IMR-90 (cell line): ENCODE measurements at regions not wholly inside any gene's neighbourhood (a gene's known extent, or its start where the extent isn't known, plus 50 kb on each side); places are given as distances from the start of the nearest gene placed in this dataset.

Experiments used
- ATAC-seq: fragments of 200-7000 bp; cut with Tn5 transposase; 2 replicates; pipeline ENCODE4 v1.9.1; 2020; ENCODE audit warnings: low read depth, mild to moderate bottlenecking, moderate library complexity
- BruUV-seq: library from RNA; stranded (reverse); fragments of 400-500 nt; replicated peaks from 2 replicates; lab custom pipeline; 2021; lab: Mats Ljungman, UMichigan
- CTCF ChIA-PET: fragments of 300-600 bp; formaldehyde crosslinking; extraction: SDS; loops from one replicate; lab custom pipeline; 2021; ENCODE audit warnings: antibody characterized with exemption; lab: Yijun Ruan, JAX
- POLR2A ChIA-PET: fragments of 300-600 bp; sonication (Branson Sonifier 250); formaldehyde crosslinking; loops from one replicate; lab custom pipeline; 2022; ENCODE audit warnings: antibody characterized with exemption; ENCODE audit not compliant: unreplicated experiment; lab: Charles Lee
- DNase-seq: peaks from one replicate; pipeline ENCODE4 v3.0.0; 2013
- H2AFZ ChIP-seq: replicated peaks from 2 replicates; pipeline ENCODE3; 2013; ENCODE audit warnings: low read length, mild to moderate bottlenecking; ENCODE audit not compliant: poor library complexity
- H2AK5ac ChIP-seq: 2 replicates; pipeline ENCODE4 v1.6.1; 2013; ENCODE audit warnings: low read depth, low read length, inconsistent platforms
- H2AK9ac ChIP-seq: replicated peaks from 2 replicates; pipeline ENCODE3; 2013; ENCODE audit warnings: mild to moderate bottlenecking, low read depth, low read length, moderate library complexity; ENCODE audit not compliant: poor library complexity
- H2BK120ac ChIP-seq: 2 replicates; pipeline ENCODE4 v1.6.1; 2013; ENCODE audit warnings: low read depth, low read length, inconsistent platforms
- H2BK15ac ChIP-seq: 3 replicates; pipeline ENCODE4 v1.6.1; 2013; ENCODE audit warnings: low read depth, low read length, inconsistent platforms
- H2BK20ac ChIP-seq: 2 replicates; pipeline ENCODE4 v1.6.1; 2013; ENCODE audit warnings: low read depth, mild to moderate bottlenecking, inconsistent platforms, low read length, moderate library complexity
- H2BK5ac ChIP-seq: 2 replicates; pipeline ENCODE4 v1.6.1; 2013; ENCODE audit warnings: mild to moderate bottlenecking, low read depth, low read length, inconsistent platforms; ENCODE audit not compliant: poor library complexity, severe bottlenecking
- H3K14ac ChIP-seq: replicated peaks from 2 replicates; pipeline ENCODE4 v1.6.1; 2013; ENCODE audit warnings: low read depth, low read length, inconsistent platforms
- H3K18ac ChIP-seq: 2 replicates; pipeline ENCODE4 v1.6.1; 2013; ENCODE audit warnings: low read depth, low read length, control low read depth
- H3K23ac ChIP-seq: 2 replicates; pipeline ENCODE4 v1.6.1; 2013; ENCODE audit warnings: low read depth, low read length, inconsistent platforms
- H3K27ac ChIP-seq: 2 replicates; pipeline ENCODE4 v1.5.1; 2013; ENCODE audit warnings: mild to moderate bottlenecking, control low read depth, low read length; ENCODE audit not compliant: insufficient read depth
- H3K27me3 ChIP-seq: 2 replicates; pipeline ENCODE4 v1.6.1; 2013; ENCODE audit warnings: low read length; ENCODE audit not compliant: control insufficient read depth, insufficient read depth
- H3K36me3 ChIP-seq: 2 replicates; pipeline ENCODE4 v1.6.1; 2013; ENCODE audit warnings: low read length, mixed read lengths; ENCODE audit not compliant: control insufficient read depth, insufficient read depth
- H3K4ac ChIP-seq: 2 replicates; pipeline ENCODE4 v1.6.1; 2013; ENCODE audit warnings: low read depth, low read length, inconsistent platforms
- H3K4me1 ChIP-seq: 2 replicates; pipeline ENCODE4 v1.6.1; 2013; ENCODE audit warnings: low read length, mixed read lengths; ENCODE audit not compliant: control insufficient read depth, insufficient read depth
- H3K4me2 ChIP-seq: 2 replicates; pipeline ENCODE4 v1.6.1; 2013; ENCODE audit warnings: low read depth, mild to moderate bottlenecking, control low read depth, low read length, moderate library complexity
- H3K4me3 ChIP-seq: 2 replicates; pipeline ENCODE4 v1.5.1; 2013; ENCODE audit warnings: low read depth, mild to moderate bottlenecking, control low read depth, low read length, moderate library complexity; ENCODE audit not compliant: insufficient read depth
- H3K56ac ChIP-seq: 2 replicates; pipeline ENCODE4 v1.6.1; 2013; ENCODE audit warnings: low read length, inconsistent platforms; ENCODE audit not compliant: insufficient read depth; ENCODE audit errors: extremely low read depth
- H3K79me1 ChIP-seq, 2 experiments: 2 replicates each; pipeline ENCODE4 v1.6.1; 2013; ENCODE audit warnings: low read length in 2 of 2, inconsistent platforms in 1 of 2, low read depth in 1 of 2
- H3K9ac ChIP-seq: 2 replicates; pipeline ENCODE4 v1.6.1; 2013; ENCODE audit warnings: low read depth, low read length, control low read depth
- H3K9me1 ChIP-seq: 2 replicates; pipeline ENCODE4 v1.6.1; 2013; ENCODE audit warnings: low read length, inconsistent platforms; ENCODE audit not compliant: insufficient read depth
- H3K9me3 ChIP-seq: 2 replicates; pipeline ENCODE4 v1.6.1; 2013; ENCODE audit warnings: low read length; ENCODE audit not compliant: control insufficient read depth, insufficient read depth
- H4K20me1 ChIP-seq: 2 replicates; pipeline ENCODE4 v1.6.1; 2013; ENCODE audit warnings: low read length, inconsistent platforms; ENCODE audit not compliant: insufficient read depth
- H4K5ac ChIP-seq: 2 replicates; pipeline ENCODE4 v1.6.1; 2013; ENCODE audit warnings: mild to moderate bottlenecking, low read depth, low read length, control low read depth
- H4K8ac ChIP-seq, 2 experiments: 2 replicates each; pipeline ENCODE4 v1.6.1; 2013; ENCODE audit warnings: low read depth in 2 of 2, low read length in 2 of 2, control low read depth in 1 of 2, inconsistent platforms in 1 of 2
- H4K91ac ChIP-seq: 2 replicates; pipeline ENCODE4 v1.6.1; 2013; ENCODE audit warnings: low read depth, low read length, inconsistent platforms; ENCODE audit not compliant: insufficient read depth
- BHLHE40 ChIP-seq: fragments of 150-350 bp; IDR thresholded peaks from 2 replicates; pipeline ENCODE4 v1.6.1; 2016; ENCODE audit warnings: mild to moderate bottlenecking, low read depth, low read length
- CEBPB ChIP-seq: IDR thresholded peaks from 2 replicates; pipeline ENCODE4 v1.6.1; 2012; ENCODE audit warnings: low read depth, low read length, improper control_type of control experiment
- CHD1 ChIP-seq: IDR thresholded peaks from 2 replicates; pipeline ENCODE4 v1.6.1; 2012; ENCODE audit warnings: low read depth, low read length, improper control_type of control experiment
- FOS ChIP-seq: fragments of 150-350 bp; IDR thresholded peaks from 2 replicates; pipeline ENCODE4 v1.6.1; 2016; ENCODE audit warnings: low read depth, low read length
- MAFK ChIP-seq: IDR thresholded peaks from 2 replicates; pipeline ENCODE4 v1.6.1; 2012; ENCODE audit warnings: low read depth, low read length, improper control_type of control experiment
- MAZ ChIP-seq: IDR thresholded peaks from 2 replicates; pipeline ENCODE4 v1.6.1; 2012; ENCODE audit warnings: low read depth, mild to moderate bottlenecking, low read length, improper control_type of control experiment, moderate library complexity, borderline replicate concordance
- MXI1 ChIP-seq: IDR thresholded peaks from 2 replicates; pipeline ENCODE4 v1.6.1; 2012; ENCODE audit warnings: low read depth, mild to moderate bottlenecking, low read length, moderate library complexity, borderline replicate concordance
- NFE2L2 ChIP-seq: fragments of 150-350 bp; IDR thresholded peaks from 2 replicates; pipeline ENCODE4 v1.6.1; 2016; ENCODE audit warnings: low read depth, mild to moderate bottlenecking, low read length
- POLR2A ChIP-seq: IDR thresholded peaks from 2 replicates; pipeline ENCODE4 v1.6.1; 2012; ENCODE audit warnings: mild to moderate bottlenecking, low read depth, low read length
- RAD21 ChIP-seq: IDR thresholded peaks from 2 replicates; pipeline ENCODE4 v1.6.1; 2012; ENCODE audit warnings: low read length, improper control_type of control experiment
- RCOR1 ChIP-seq: IDR thresholded peaks from 2 replicates; pipeline ENCODE4 v1.6.1; 2012; ENCODE audit warnings: mild to moderate bottlenecking, low read length, improper control_type of control experiment; ENCODE audit not compliant: insufficient replicate concordance
- RFX5 ChIP-seq: IDR thresholded peaks from 2 replicates; pipeline ENCODE4 v1.8.0; 2012; ENCODE audit warnings: low read depth, mild to moderate bottlenecking, low read length, moderate library complexity
- SMC3 ChIP-seq: fragments of 150-350 bp; IDR thresholded peaks from 2 replicates; pipeline ENCODE4 v1.6.1; 2016; ENCODE audit warnings: low read depth, mild to moderate bottlenecking, antibody characterized with exemption, low read length, moderate library complexity
- USF2 ChIP-seq: fragments of 150-350 bp; IDR thresholded peaks from 2 replicates; pipeline ENCODE4 v1.6.1; 2017; ENCODE audit warnings: mild to moderate bottlenecking, antibody characterized with exemption, low read length, low read depth
- WGBS, 2 experiments: methylation state at CpG; one replicate each; pipeline versions ENCODE4 v1.1.5 to v1.1.7; 2013; ENCODE audit warnings: missing lambda C conversion rate in 2 of 2; ENCODE audit not compliant: insufficient read length in 1 of 2; ENCODE audit errors: extremely low coverage in 2 of 2; 5-methylcytosine and 5-hydroxymethylcytosine counted together
- dilution Hi-C: fragments of 300-500 bp; cut with HindIII; formaldehyde crosslinking; loops from one replicate; pipeline ENCODE4 v1.14.3; 2018; ENCODE audit warnings: low sequenced_read_pairs; ENCODE audit not compliant: unreplicated experiment
- in situ Hi-C: fragments of 300-500 bp; cut with MboI; formaldehyde crosslinking; loops from 3 replicates; pipeline ENCODE4 v1.14.3; 2019; ENCODE audit warnings: low sequenced_read_pairs, inconsistent platforms, mixed read lengths
- intact Hi-C: fragments of 100-400 bp; cut with micrococcal nuclease; formaldehyde crosslinking; loops from 2 replicates; pipeline ENCODE4 v1.10.0; 2022
- TF ChIP-seq, protein P1 (sequence below): conservative IDR thresholded peaks from 2 replicates; pipeline ENCODE4 v1.5.1; 2012; ENCODE audit warnings: mild to moderate bottlenecking, low read depth, low read length, improper control_type of control experiment
- TF ChIP-seq, protein P2 (sequence below): fragments of 150-350 bp; IDR thresholded peaks from 2 replicates; pipeline ENCODE4 v1.6.1; 2016; ENCODE audit warnings: low read depth, mild to moderate bottlenecking, low read length, moderate library complexity, borderline replicate concordance

DNA sequence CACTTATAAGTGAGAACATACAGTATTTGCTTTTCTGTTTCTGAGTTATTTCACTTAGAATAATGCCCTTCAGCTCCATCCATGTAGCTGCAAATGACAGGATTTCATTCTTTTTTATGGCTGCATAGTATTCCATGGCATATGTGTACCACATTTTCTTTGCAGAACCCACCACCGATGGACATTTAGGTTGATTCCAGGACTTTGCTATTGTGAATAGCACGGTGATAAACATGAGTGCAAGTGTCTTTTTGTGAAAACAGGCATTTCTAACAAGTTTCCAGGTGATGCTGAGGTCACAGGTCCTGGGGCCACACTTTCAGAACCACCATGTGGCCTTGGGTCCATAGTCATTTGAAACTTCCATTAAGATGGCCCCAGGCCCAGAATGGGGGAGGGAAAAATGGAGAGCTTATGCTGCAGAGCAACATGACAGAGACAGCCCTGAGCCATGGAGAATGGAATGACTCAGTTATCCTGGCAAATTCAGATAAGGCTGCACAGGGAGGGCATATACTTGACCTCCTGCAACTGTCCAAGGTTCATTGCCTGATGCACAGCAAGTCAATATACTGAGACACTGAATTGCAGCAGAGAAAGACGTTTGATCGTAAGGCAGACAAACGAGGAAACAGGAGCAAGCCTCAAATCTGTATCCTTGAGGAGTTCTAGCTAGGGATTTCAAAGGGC, 248.0 kb upstream of the GALNT17 start:
- 44% methylated on average over 4 of the region's 5 CpGs; no CpG with 5 or more reads in 1 of the 2 experiments for WGBS, 2 experiments
- Histone ChIP-seq H2BK15ac (no peak overlapping the region), H3K79me1 (no peaks in the 10 kb centered on the region), H3K18ac (no peak overlapping the region), H3K9me3 (peaks cover 11% of the 10 kb centered on the region), H3K14ac (no peak overlapping the region), H3K4me3 (no peak overlapping the region), H2BK5ac (no peak overlapping the region), H2AK9ac (no peak overlapping the region), H2BK20ac (no peak overlapping the region), H2AFZ (no peak overlapping the region), H4K5ac (no peak overlapping the region), H3K4ac (no peak overlapping the region), H3K27ac (no peak overlapping the region), H3K36me3 (no peaks in the 10 kb centered on the region), H4K91ac (no peak overlapping the region), H3K4me2 (no peak overlapping the region), H4K8ac (no peak overlapping the region), H3K27me3 (no peaks in the 10 kb centered on the region), H3K4me1 (no peaks in the 10 kb centered on the region), H2BK120ac (no peak overlapping the region), H3K9ac (no peak overlapping the region), H2AK5ac (no peak overlapping the region), H4K20me1 (no peaks in the 10 kb centered on the region), H3K23ac (no peak overlapping the region), H3K56ac (no peak overlapping the region), H3K9me1 (no peaks in the 10 kb centered on the region)
- no TSS peak for BruUV-seq
- in situ Hi-C loops (no loop called here), intact Hi-C loops (no loop called here), dilution Hi-C loops (no loop called here)
- no peak for ATAC-seq
- no peak for DNase-seq
- TF ChIP-seq POLR2A, result no peak
- TF ChIP-seq FOS, result no peak
- TF ChIP-seq, protein P1, sequence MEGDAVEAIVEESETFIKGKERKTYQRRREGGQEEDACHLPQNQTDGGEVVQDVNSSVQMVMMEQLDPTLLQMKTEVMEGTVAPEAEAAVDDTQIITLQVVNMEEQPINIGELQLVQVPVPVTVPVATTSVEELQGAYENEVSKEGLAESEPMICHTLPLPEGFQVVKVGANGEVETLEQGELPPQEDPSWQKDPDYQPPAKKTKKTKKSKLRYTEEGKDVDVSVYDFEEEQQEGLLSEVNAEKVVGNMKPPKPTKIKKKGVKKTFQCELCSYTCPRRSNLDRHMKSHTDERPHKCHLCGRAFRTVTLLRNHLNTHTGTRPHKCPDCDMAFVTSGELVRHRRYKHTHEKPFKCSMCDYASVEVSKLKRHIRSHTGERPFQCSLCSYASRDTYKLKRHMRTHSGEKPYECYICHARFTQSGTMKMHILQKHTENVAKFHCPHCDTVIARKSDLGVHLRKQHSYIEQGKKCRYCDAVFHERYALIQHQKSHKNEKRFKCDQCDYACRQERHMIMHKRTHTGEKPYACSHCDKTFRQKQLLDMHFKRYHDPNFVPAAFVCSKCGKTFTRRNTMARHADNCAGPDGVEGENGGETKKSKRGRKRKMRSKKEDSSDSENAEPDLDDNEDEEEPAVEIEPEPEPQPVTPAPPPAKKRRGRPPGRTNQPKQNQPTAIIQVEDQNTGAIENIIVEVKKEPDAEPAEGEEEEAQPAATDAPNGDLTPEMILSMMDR, result no peak
- TF ChIP-seq USF2, result no peak
- no peak for TF ChIP-seq SMC3
- no peak for TF ChIP-seq BHLHE40
- TF ChIP-seq CHD1, result no peak
- TF ChIP-seq NFE2L2, result no peak
- TF ChIP-seq, protein P2, sequence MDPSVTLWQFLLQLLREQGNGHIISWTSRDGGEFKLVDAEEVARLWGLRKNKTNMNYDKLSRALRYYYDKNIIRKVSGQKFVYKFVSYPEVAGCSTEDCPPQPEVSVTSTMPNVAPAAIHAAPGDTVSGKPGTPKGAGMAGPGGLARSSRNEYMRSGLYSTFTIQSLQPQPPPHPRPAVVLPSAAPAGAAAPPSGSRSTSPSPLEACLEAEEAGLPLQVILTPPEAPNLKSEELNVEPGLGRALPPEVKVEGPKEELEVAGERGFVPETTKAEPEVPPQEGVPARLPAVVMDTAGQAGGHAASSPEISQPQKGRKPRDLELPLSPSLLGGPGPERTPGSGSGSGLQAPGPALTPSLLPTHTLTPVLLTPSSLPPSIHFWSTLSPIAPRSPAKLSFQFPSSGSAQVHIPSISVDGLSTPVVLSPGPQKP, result no peak
- TF ChIP-seq MAFK, result no peak
- no peak for TF ChIP-seq RFX5
- TF ChIP-seq MXI1, result no peak
- no peak for TF ChIP-seq RAD21
- TF ChIP-seq RCOR1, result no peak
- no peak for TF ChIP-seq CEBPB
- TF ChIP-seq MAZ, result no peak
- ChIA-PET CTCF (no interaction called here), POLR2A (no interaction called here)
